Ureter (tissue), 1 donor: ENCODE measurements at regions not wholly inside any gene's neighbourhood (a gene's known extent, or its start where the extent isn't known, plus 50 kb on each side); places are given as distances from the start of the nearest gene placed in this dataset.

Experiments used
- DNase-seq: peaks from one replicate; pipeline ENCODE4 v3.0.0-alpha.2; 2020; ENCODE audit warnings: low spot score
- donor health status: DM: yes; HTN: yes; CAD: no.

- no peak for DNase-seq
These were observed 249.0 kb upstream of the OPRM1 start for GRCh38 chr6:153790048-153790447.

- DNase-seq, result no peak
These were observed 251.8 kb upstream of the OPRM1 start for GRCh38 chr6:153787341-153787606.

GRCh38 chr6:153781306-153781705 is 257.7 kb upstream of the OPRM1 start:
- no peak for DNase-seq

DNA sequence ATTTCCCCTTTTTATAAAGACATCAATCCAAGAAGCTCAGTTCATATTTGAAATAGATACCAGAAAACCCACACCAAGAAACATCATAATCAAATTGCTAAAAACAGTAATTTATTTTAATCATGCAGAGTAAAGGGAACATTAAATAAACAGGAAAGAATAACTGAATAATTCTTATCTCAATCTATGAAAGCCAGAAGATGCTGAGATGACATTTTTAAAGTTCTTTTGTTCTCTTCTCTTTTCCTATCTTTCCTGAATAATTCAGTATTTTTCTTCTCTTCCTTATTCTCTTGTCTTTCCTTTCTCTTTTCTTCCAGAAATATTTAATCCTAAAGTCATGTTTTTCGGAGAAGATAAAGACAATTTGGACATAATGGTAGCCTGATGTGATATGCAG is 259.0 kb upstream of the OPRM1 start:
- no peak for DNase-seq

DNA sequence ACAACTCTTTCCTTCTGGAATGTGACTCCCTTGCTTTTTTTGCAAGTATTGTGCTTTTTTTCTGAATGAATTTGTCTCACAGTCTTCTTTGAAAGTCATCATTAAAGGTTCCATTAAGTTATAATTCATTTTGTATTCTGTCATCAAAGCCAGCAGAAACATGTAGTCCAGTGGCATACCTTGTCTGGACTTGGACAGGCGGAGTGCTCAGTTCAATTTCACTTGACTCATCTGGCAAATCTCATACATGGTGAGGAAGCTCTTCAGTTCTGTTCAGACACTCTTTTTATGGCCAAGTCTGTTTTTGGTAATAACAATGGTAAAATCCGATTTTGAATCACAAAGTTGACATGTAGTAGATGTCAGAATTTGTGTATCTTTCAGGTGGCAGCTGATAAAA is 260.8 kb upstream of the OPRM1 start:
- DNase-seq, result no peak

DNA sequence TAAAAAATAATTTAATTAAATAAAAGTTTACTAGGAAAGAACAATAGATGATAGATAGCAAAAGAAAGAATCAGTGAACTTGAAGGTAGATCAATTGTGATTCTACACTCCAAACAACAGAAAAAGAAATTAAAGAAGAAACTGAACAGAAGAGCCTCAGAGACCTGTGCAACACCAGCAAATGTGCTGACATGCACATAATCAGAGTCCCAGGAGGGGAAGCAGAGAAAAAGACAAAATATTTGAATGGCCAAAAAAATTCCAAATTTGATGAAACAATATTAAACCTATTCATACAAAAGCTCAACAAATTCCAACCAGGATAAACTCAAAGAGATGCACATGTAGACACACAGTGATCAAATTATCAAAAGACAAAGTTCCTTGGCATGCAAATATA is 267.5 kb upstream of the OPRM1 start:
- DNase-seq, result no peak

- no peak for DNase-seq
These were observed 271.9 kb upstream of the OPRM1 start for GRCh38 chr6:153767127-153767526.

GRCh38 chr6:153758516-153758915 is 280.5 kb upstream of the OPRM1 start:
- DNase-seq, result no peak

DNA sequence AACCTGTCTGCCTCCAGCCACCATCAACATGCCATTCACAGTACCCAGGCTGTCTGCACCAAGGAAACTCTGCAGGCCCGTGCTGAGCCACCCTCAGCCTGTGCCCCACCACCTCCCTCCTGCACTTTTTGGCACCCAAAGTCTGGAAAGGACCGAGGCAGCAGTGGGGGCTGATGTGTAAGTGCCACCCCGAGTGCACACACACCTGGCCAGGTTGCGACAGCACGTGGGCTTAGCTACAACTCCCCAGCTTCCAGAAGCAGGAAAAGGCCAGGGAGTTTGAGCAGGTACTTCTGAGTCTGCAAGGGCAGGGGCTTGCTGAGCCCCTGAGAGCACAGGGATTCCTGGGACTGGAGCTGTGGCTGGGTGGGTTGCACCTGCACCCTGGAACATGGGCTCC is 303.3 kb upstream of the OPRM1 start:
- DNase-seq, result no peak

- DNase-seq, result no peak
These were observed 309.9 kb upstream of the OPRM1 start for GRCh38 chr6:153729189-153729588.

GRCh38 chr6:153727885-153728284 is 311.2 kb upstream of the OPRM1 start:
- no peak for DNase-seq

GRCh38 chr6:153725456-153725855 is 313.6 kb upstream of the OPRM1 start:
- DNase-seq, result no peak

DNA sequence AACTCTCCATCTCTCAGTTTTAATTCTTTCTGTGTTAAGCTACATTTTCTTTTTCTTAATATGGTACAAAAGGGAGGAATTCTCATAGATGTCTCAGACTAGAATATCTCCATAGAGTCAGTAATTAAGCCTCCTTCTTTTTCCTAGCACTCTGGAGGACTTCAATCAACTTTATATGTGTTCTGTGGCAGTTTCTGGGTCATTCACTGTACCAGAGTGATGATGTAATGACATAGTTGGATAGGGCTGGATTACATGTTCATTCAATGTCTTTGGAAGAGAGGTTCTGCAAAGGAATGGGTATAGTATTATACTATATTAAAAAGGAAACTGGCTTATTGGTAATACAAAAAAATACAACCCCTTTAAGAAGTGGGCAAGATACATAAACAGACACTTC is 318.3 kb upstream of the OPRM1 start:
- DNase-seq, result no peak

- DNase-seq, result no peak
These were observed 333.6 kb upstream of the OPRM1 start for GRCh38 chr6:153705429-153705828.

DNA sequence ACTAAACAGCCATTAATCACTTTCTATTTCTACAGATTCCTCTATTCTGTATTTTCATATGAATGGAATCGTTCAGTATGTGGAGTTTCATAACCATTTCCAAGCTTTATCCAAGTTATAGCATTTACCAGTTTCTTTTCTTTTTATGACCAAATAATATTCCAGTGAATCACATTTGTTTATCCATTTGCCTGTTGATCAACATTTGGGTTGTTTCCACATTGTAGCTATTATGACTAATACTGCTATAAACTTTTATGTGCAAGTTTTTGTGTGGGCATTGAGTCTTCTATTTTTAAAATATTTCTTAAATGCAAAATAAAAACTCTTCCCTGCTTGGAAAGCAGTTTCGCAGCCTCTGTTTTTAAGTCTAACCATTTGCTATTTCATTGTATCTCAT is 336.4 kb upstream of the OPRM1 start:
- no peak for DNase-seq

DNA sequence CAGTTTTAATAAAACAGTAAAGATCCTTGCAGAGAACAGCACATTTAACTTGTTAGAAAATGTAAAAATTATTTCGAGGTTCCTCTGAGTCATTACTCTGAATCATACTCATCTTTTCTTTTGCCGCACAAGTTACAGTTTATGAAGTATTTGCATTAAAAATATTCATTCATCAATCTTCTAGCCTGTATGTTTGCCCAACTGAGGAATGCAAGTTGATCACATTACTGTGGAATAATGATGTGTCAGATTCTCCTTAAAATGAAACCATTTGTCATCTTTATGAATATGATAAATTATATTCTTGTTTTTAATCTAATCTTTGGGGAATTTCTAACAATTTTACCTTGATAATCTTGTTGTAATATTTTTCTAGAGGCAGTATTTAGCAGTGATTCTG is 340.4 kb upstream of the OPRM1 start:
- DNase-seq, result no peak

- DNase-seq, result no peak
These were observed 341.0 kb upstream of the OPRM1 start for GRCh38 chr6:153698001-153698400.

DNA sequence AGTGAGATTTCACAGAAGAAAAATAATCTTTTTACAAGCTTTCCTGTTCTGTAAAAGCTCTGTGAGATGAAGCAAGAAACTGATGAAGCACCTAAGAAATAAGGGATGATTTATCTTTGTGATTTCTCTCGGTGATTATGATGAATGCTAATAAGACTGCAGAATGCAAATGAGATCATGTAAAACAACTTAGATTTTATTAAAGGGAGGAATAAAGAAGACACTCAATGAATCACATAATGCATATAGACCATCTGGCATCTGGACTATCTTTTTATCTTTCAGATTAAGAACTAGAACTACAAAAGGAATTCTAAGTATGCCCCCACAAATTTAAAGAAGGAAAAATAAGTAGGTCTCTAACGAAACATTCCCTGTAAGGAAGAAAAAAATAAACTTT is 361.5 kb upstream of the OPRM1 start:
- DNase-seq, result no peak

DNA sequence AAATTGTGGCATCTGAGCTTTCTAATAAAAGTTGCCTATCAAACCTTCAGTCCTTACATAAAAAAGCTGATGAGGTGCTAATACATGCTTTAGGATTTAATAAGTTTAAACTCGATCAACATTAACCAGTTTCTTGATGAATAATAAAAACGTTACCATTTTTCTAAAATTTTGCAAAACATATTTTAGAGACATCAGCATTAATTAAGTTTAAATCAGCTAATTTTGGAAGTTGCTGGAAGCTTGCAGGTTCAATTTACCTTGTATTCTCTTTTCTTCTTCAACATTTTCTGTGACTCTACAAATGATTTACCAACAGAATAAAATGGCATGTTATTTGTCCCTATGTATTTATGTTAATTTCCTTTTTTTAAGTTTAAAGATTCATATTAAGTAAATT is 365.3 kb upstream of the OPRM1 start:
- DNase-seq, result no peak

DNA sequence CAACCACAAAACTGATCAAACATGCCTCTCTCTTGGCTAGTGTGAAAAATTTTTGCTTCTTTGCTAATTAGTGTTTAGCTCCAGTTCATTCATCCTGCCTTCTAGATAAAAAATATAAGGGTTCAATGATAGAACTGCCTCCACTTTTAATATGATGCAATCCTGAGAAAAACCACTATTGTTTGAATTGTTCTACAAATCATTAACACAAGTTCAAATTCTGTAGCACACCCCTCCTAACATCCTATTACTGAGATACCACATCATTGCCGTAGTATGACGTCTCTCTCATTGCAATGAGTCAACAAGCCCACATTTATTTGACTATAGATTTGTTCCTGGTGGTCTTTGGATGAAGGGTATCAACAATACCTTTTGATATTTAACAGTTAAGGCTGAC is 365.8 kb upstream of the OPRM1 start:
- no peak for DNase-seq

DNA sequence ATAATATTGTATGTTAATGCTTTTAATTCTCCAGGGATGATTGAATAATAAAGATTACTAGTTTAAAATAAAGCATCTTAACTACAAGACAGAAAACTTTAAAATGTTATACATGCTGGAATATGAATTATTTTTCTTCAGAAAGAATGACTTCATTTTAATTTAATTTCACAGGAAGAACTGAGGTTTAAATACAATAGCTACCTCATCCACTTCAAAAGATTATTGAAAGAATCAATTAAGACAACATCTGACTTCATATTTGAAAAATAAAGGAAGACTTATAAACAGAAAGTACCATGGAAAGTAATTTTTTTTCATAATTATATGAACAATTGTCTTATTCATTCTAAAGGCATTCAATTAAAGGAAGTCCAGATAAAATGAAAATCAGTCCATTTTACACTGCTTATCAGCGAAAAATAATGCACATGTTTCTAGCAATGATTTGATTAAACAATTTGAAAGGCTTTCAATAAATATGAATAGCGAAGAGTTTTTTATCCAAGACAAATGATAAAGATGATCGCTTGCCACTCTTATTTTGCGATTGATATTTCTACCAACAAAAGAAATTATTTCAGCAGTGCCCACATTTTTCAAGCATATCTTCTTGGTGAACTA is 368.5 kb upstream of the OPRM1 start:
- DNase-seq, result no peak

GRCh38 chr6:153668758-153669157 is 370.3 kb upstream of the OPRM1 start:
- no peak for DNase-seq

- no peak for DNase-seq
These were observed 376.1 kb upstream of the OPRM1 start for GRCh38 chr6:153662982-153663381.

GRCh38 chr6:153645326-153645725 is 393.7 kb upstream of the OPRM1 start:
- DNase-seq, result no peak

DNA sequence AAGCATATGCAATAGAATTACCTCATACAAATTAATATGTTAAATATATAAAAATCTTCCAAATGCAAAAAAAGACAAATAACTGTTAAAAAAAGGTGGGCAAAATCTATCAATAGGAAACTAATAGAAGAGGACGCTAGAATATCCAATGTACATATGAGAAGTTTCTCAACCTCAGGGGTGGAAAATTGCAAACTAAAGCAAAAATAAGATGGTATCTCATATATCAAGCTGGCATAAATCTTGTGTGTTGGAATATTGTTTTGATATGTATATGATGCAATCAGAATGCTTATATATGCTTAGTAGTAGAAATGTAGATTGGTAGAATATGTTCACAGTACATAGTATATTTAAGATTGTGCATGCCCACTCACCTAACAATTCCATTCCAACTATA is 395.0 kb upstream of the OPRM1 start:
- no peak for DNase-seq
